ENCODE measurements at regions not wholly inside any gene's neighbourhood (a gene's known extent, or its start where the extent isn't known, plus 50 kb on each side); places are given as distances from the start of the nearest gene placed in this dataset.

GRCh38 chr12:131250028-131250950 is 296.6 kb downstream of the ADGRD1 start:
- Histone ChIP-seq H3K4me2 (ENCODE audit: insufficient read depth, low read length) (no peak overlapping the region), H3K4me1 (ENCODE audit: insufficient read depth, low read length) (no peaks in the 10 kb centered on the region), H3K4me3 (ENCODE audit: insufficient read depth, low read length) (no peak overlapping the region), H3K79me2 (ENCODE audit: insufficient read depth, low read length) (no peaks in the 10 kb centered on the region), H3K27me3 (ENCODE audit: insufficient read depth, low read length) (no peaks in the 10 kb centered on the region), H4K20me1 (ENCODE audit: insufficient read depth, low read length) (no peaks in the 10 kb centered on the region), H3K36me3 (ENCODE audit: insufficient read depth, low read length) (no peaks in the 10 kb centered on the region), H3K9me3 (ENCODE audit: low read depth, low read length) (no peaks in the 10 kb centered on the region), H3K27ac (ENCODE audit: low read depth, low read length) (no peak overlapping the region), H2AFZ (ENCODE audit: low read length) (no peak overlapping the region)
- no peak for DNase-seq (ENCODE audit: insufficient read length, low spot score, missing footprints)
- TF ChIP-seq CTCF (IDR thresholded peaks at IDR 0.05; ENCODE audit: extremely low read depth, low read depth, low read length), result no peak

GRCh38 chr12:131250951-131251315 is 297.2 kb downstream of the ADGRD1 start:
- Histone ChIP-seq H3K4me3 (ENCODE audit: insufficient read depth, low read length) (no peak overlapping the region), H3K4me1 (ENCODE audit: insufficient read depth, low read length) (no peaks in the 10 kb centered on the region), H3K36me3 (ENCODE audit: insufficient read depth, low read length) (no peaks in the 10 kb centered on the region), H3K4me2 (ENCODE audit: insufficient read depth, low read length) (no peak overlapping the region), H3K9me3 (ENCODE audit: low read depth, low read length) (no peaks in the 10 kb centered on the region), H3K79me2 (ENCODE audit: insufficient read depth, low read length) (no peaks in the 10 kb centered on the region), H4K20me1 (ENCODE audit: insufficient read depth, low read length) (no peaks in the 10 kb centered on the region), H2AFZ (ENCODE audit: low read length) (no peak overlapping the region), H3K27ac (ENCODE audit: low read depth, low read length) (no peak overlapping the region), H3K27me3 (ENCODE audit: insufficient read depth, low read length) (no peaks in the 10 kb centered on the region)
- no peak for TF ChIP-seq CTCF (IDR thresholded peaks at IDR 0.05; ENCODE audit: extremely low read depth, low read depth, low read length)
- no peak for DNase-seq (ENCODE audit: insufficient read length, low spot score, missing footprints)

GRCh38 chr12:131251336-131252101 is 297.8 kb downstream of the ADGRD1 start:
- H3K9me3 ChIP-seq (ENCODE audit: low read depth, low read length), result no peaks in the 10 kb centered on the region

More at GRCh38 chr12:131251336-131252101, 297.8 kb downstream of the ADGRD1 start:
- Histone ChIP-seq H3K79me2 (ENCODE audit: insufficient read depth, low read length) (no peaks in the 10 kb centered on the region), H3K36me3 (ENCODE audit: insufficient read depth, low read length) (no peaks in the 10 kb centered on the region), H3K27me3 (ENCODE audit: insufficient read depth, low read length) (no peaks in the 10 kb centered on the region), H3K4me3 (ENCODE audit: insufficient read depth, low read length) (no peak overlapping the region), H2AFZ (ENCODE audit: low read length) (no peak overlapping the region), H4K20me1 (ENCODE audit: insufficient read depth, low read length) (no peaks in the 10 kb centered on the region), H3K4me2 (ENCODE audit: insufficient read depth, low read length) (no peak overlapping the region), H3K4me1 (ENCODE audit: insufficient read depth, low read length) (no peaks in the 10 kb centered on the region), H3K27ac (ENCODE audit: low read depth, low read length) (no peak overlapping the region)
- DNase-seq (ENCODE audit: insufficient read length, low spot score, missing footprints), result no peak
- no peak for TF ChIP-seq CTCF (IDR thresholded peaks at IDR 0.05; ENCODE audit: extremely low read depth, low read depth, low read length)

Data from osteoblast (primary cell).